ENCODE measurements at regions not wholly inside any gene's neighbourhood (a gene's known extent, or its start where the extent isn't known, plus 50 kb on each side); places are given as distances from the start of the nearest gene placed in this dataset.

DNA sequence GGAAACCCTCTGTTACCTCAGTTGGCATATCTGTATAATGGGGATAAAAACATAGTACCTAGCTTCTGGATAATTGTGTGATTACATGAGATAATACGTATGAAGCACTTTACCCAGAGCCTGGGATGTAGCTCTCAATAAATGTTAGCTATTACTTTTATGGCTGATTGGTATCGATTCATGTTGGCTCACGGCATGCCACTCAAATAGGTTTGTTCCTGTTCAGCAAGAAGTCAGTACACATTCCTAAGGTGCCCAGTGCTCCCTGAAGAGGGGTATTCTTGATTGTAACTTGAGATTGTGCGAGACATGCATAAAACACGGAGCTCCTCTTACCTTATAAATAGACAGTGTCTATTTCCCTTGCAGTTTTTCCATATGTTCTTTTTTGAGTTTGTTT lies 78.5 kb upstream of the GALNT2 start:
- H3K4me3 Mint-ChIP-seq (ENCODE audit: low read depth, unreplicated experiment) = no peak overlapping the region
- no peaks in the 10 kb centered on the region for H3K4me1 Mint-ChIP-seq (ENCODE audit: low read depth, unreplicated experiment)
- no peaks in the 10 kb centered on the region for H3K36me3 Mint-ChIP-seq (ENCODE audit: insufficient read depth, unreplicated experiment)
- CTCF ChIA-PET = no interaction called here
- intact Hi-C loops (cut with micrococcal nuclease; ENCODE audit: unreplicated experiment) = no loop called here
- no TSS peak for BruUV-seq (replicated peaks)
- no peak overlapping the region for H3K27ac Mint-ChIP-seq (ENCODE audit: unreplicated experiment)
- H3K9me3 Mint-ChIP-seq (ENCODE audit: low read depth, unreplicated experiment) = no peaks in the 10 kb centered on the region
- peaks cover 58% of the 10 kb centered on the region for H3K27me3 Mint-ChIP-seq (ENCODE audit: unreplicated experiment)
- no peak for DNase-seq
- TF ChIP-seq CTCF (IDR thresholded peaks at IDR 0.05; ENCODE audit: unreplicated experiment) = no peak

DNA sequence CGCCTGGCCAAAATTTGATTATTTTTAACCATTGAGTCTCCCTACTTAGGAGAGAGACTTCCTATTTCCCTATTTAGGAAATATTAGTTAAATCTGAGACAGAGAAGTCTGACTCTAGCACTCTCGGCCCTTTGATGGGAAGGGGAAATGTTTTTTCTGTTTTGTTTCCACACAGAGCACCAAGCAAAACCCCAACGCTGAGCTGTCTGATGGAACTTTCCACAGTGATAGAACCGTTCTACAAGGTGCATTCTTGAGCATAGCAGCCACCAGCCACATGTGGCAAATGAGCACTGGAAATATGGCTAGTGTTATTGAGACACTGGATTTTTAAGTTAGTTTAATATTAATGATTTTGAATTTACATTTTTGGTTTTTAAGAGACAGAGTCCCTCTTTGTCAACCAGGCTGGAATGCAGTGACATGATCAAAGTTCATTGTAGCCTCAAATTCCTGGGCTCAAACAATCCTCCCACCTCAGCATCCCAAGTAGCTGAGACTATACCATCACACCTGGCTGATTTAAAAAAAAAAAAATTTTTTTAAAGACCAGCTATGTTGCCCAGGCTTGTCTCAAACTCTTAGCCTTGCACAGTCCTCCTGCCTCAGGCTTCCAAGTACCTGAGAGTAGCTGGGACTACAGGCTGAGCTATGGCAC lies 77.3 kb upstream of the GALNT2 start:
- BruUV-seq (replicated peaks) = no TSS peak
- peaks cover 61% of the 10 kb centered on the region for H3K27me3 Mint-ChIP-seq (ENCODE audit: unreplicated experiment)
- no peaks in the 10 kb centered on the region for H3K36me3 Mint-ChIP-seq (ENCODE audit: insufficient read depth, unreplicated experiment)
- intact Hi-C loops (cut with micrococcal nuclease; ENCODE audit: unreplicated experiment) = no loop called here
- DNase-seq = no peak
- no peak for TF ChIP-seq CTCF (IDR thresholded peaks at IDR 0.05; ENCODE audit: unreplicated experiment)
- no peak overlapping the region for H3K27ac Mint-ChIP-seq (ENCODE audit: unreplicated experiment)
- no peaks in the 10 kb centered on the region for H3K9me3 Mint-ChIP-seq (ENCODE audit: low read depth, unreplicated experiment)
- CTCF ChIA-PET = interaction anchor here (0.5 to 1.3 kb wide), 2 partner anchors 14 to 127 kb away, joined by 4 read pairs; no protein-coding TSS in a partner anchor
- H3K4me1 Mint-ChIP-seq (ENCODE audit: low read depth, unreplicated experiment) = no peaks in the 10 kb centered on the region
- no peak overlapping the region for H3K4me3 Mint-ChIP-seq (ENCODE audit: low read depth, unreplicated experiment)

DNA sequence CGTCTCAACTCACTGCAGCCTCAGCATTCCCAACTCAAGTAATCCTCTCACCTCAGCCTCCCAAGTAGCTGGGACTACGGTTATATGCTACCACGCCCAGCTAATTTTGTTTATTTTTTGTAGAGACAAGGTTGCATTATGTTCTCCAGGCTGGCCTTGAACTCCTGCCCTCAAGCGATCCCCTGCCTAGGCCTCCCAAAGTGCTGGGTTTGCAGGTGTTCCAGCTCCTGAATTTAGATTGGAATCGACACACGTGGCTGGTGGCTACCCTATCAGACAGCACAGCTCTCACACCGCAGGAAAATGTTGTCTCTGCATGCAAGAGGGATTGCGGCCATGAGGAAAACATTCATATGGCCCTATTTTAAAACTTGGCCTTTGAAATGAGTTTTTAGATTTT lies 76.7 kb upstream of the GALNT2 start:
- intact Hi-C loops (cut with micrococcal nuclease; ENCODE audit: unreplicated experiment) = no loop called here
- no peaks in the 10 kb centered on the region for H3K4me1 Mint-ChIP-seq (ENCODE audit: low read depth, unreplicated experiment)
- H3K27me3 Mint-ChIP-seq (ENCODE audit: unreplicated experiment) = peaks cover 54% of the 10 kb centered on the region
- no peak overlapping the region for H3K27ac Mint-ChIP-seq (ENCODE audit: unreplicated experiment)
- no peak for DNase-seq
- H3K36me3 Mint-ChIP-seq (ENCODE audit: insufficient read depth, unreplicated experiment) = no peaks in the 10 kb centered on the region
- H3K4me3 Mint-ChIP-seq (ENCODE audit: low read depth, unreplicated experiment) = no peak overlapping the region
- CTCF ChIA-PET = interaction anchor here (0.5 to 1.3 kb wide), 2 partner anchors 14 to 128 kb away, joined by 4 read pairs; no protein-coding TSS in a partner anchor
- no TSS peak for BruUV-seq (replicated peaks)
- no peak for TF ChIP-seq CTCF (IDR thresholded peaks at IDR 0.05; ENCODE audit: unreplicated experiment)
- H3K9me3 Mint-ChIP-seq (ENCODE audit: low read depth, unreplicated experiment) = no peaks in the 10 kb centered on the region

- CTCF ChIA-PET = no interaction called here
- TF ChIP-seq CTCF (IDR thresholded peaks at IDR 0.05; ENCODE audit: unreplicated experiment) = no peak
- Mint-ChIP-seq H3K4me1 (ENCODE audit: low read depth, unreplicated experiment) (no peaks in the 10 kb centered on the region), H3K9me3 (ENCODE audit: low read depth, unreplicated experiment) (no peaks in the 10 kb centered on the region), H3K36me3 (ENCODE audit: insufficient read depth, unreplicated experiment) (no peaks in the 10 kb centered on the region), H3K4me3 (ENCODE audit: low read depth, unreplicated experiment) (no peak overlapping the region), H3K27ac (ENCODE audit: unreplicated experiment) (no peak overlapping the region), H3K27me3 (ENCODE audit: unreplicated experiment) (peaks cover 47% of the 10 kb centered on the region)
- DNase-seq = no peak
- intact Hi-C loops (cut with micrococcal nuclease; ENCODE audit: unreplicated experiment) = no loop called here
- no TSS peak for BruUV-seq (replicated peaks)
Measured at GRCh38 chr1:229991104-229991513, 75.9 kb upstream of the GALNT2 start.

All from Calu3 (cell line).